GM23248 (cell line): ENCODE measurements at regions not wholly inside any gene's neighbourhood (a gene's known extent, or its start where the extent isn't known, plus 50 kb on each side); places are given as distances from the start of the nearest gene placed in this dataset.

Source experiments
- EZH2 ChIP-seq: fragments of 200-600 bp; sonication (generic); IDR thresholded peaks from 2 replicates; pipeline ENCODE4 v1.6.1; 2018; ENCODE audit warnings: antibody characterized with exemption, mild to moderate bottlenecking; ENCODE audit not compliant: insufficient read depth, poor library complexity, severe bottlenecking
- EZH2phosphoT487 ChIP-seq: fragments of 200-600 bp; sonication (generic); IDR thresholded peaks from 2 replicates; pipeline ENCODE4 v1.6.1; 2018; ENCODE audit warnings: antibody characterized with exemption, moderate library complexity, mild to moderate bottlenecking, low read depth; ENCODE audit not compliant: insufficient read depth

DNA sequence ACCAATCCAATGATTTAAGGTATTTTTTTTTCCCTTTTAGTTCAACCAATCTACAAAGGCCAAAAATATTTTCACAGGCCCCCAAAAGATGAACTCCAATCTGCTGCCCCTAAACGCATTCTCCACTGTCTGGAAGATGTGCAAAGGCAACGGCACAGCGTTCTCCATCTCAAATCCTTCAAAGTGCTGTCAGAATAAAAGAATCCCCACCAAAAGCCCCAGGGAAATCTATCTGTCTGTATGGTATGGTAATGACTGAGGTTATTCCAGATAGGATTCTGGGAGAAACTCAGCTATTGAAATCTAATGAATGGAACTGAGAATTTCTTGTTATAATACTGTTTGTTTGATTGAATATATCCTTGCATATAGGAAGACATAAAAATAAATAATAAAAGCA lies 217.8 kb upstream of the CCN2 start:
- TF ChIP-seq EZH2phosphoT487 (no peak), EZH2 (no peak)
